ENCODE measurements at regions not wholly inside any gene's neighbourhood (a gene's known extent, or its start where the extent isn't known, plus 50 kb on each side); places are given as distances from the start of the nearest gene placed in this dataset.

- no peak for FAIRE-seq
Observed at GRCh38 chr15:60093273-60094067, 89.4 kb downstream of the FOXB1 start.

GRCh38 chr15:60095711-60096110, 91.6 kb downstream of the FOXB1 start:
- FAIRE-seq (no peak), DNase-seq (ENCODE audit: insufficient read length, low spot score) (no peak)

More at GRCh38 chr15:60093273-60094067, 89.4 kb downstream of the FOXB1 start:
- DNase-seq (ENCODE audit: insufficient read length, low spot score), result no peak

- DNase-seq (ENCODE audit: insufficient read length, low spot score) (no peak), FAIRE-seq (no peak)
Observed at GRCh38 chr15:60096157-60096556, 92.0 kb downstream of the FOXB1 start.

GRCh38 chr15:60101416-60101815, 97.3 kb downstream of the FOXB1 start:
- no peak for FAIRE-seq
- DNase-seq (ENCODE audit: insufficient read length, low spot score), result no peak

- no peak for FAIRE-seq
- DNase-seq (ENCODE audit: insufficient read length, low spot score), result no peak
Observed at GRCh38 chr15:60102748-60103147, 98.6 kb downstream of the FOXB1 start.

GRCh38 chr15:60110909-60111308, 106.8 kb downstream of the FOXB1 start:
- FAIRE-seq, result no peak
- DNase-seq (ENCODE audit: insufficient read length, low spot score), result no peak

GRCh38 chr15:60115579-60116380, 111.7 kb downstream of the FOXB1 start:
- no peak for FAIRE-seq

GRCh38 chr15:60116456-60117089, 112.5 kb downstream of the FOXB1 start:
- FAIRE-seq (no peak), DNase-seq (ENCODE audit: insufficient read length, low spot score) (no peak)

More at GRCh38 chr15:60115579-60116380, 111.7 kb downstream of the FOXB1 start:
- no peak for DNase-seq (ENCODE audit: insufficient read length, low spot score)

GRCh38 chr15:60118146-60118545, 114.0 kb downstream of the FOXB1 start:
- FAIRE-seq (no peak), DNase-seq (ENCODE audit: insufficient read length, low spot score) (no peak)

- DNase-seq (ENCODE audit: insufficient read length, low spot score), result no peak
- no peak for FAIRE-seq
Observed at GRCh38 chr15:60118626-60119025, 114.5 kb downstream of the FOXB1 start.

GRCh38 chr15:60119101-60119500, 115.0 kb downstream of the FOXB1 start:
- DNase-seq (ENCODE audit: insufficient read length, low spot score) (no peak), FAIRE-seq (no peak)

- no peak for DNase-seq (ENCODE audit: insufficient read length, low spot score)
- FAIRE-seq, result no peak
Observed at GRCh38 chr15:60120100-60120499, 116.0 kb downstream of the FOXB1 start.

- FAIRE-seq (peak; percentile 72), DNase-seq (ENCODE audit: insufficient read length, low spot score) (no peak)
Observed at GRCh38 chr15:60121845-60122244, 117.7 kb downstream of the FOXB1 start.

GRCh38 chr15:60122691-60123090, 118.6 kb downstream of the FOXB1 start:
- FAIRE-seq, result no peak

GRCh38 chr15:60124460-60125070, 120.5 kb downstream of the FOXB1 start:
- FAIRE-seq (no peak), DNase-seq (ENCODE audit: insufficient read length, low spot score) (no peak)

More at GRCh38 chr15:60122691-60123090, 118.6 kb downstream of the FOXB1 start:
- DNase-seq (ENCODE audit: insufficient read length, low spot score), result no peak

- no peak for FAIRE-seq
- DNase-seq (ENCODE audit: insufficient read length, low spot score), result no peak
Observed at GRCh38 chr15:60125334-60125733, 121.2 kb downstream of the FOXB1 start.

- DNase-seq (ENCODE audit: insufficient read length, low spot score) (no peak), FAIRE-seq (no peak)
Observed at GRCh38 chr15:60126200-60126599, 122.1 kb downstream of the FOXB1 start.

GRCh38 chr15:60126661-60127060, 122.5 kb downstream of the FOXB1 start:
- no peak for DNase-seq (ENCODE audit: insufficient read length, low spot score)
- no peak for FAIRE-seq

GRCh38 chr15:60128000-60128376, 123.9 kb downstream of the FOXB1 start:
- FAIRE-seq, result no peak

GRCh38 chr15:60128710-60129109, 124.6 kb downstream of the FOXB1 start:
- no peak for FAIRE-seq
- no peak for DNase-seq (ENCODE audit: insufficient read length, low spot score)

More at GRCh38 chr15:60128000-60128376, 123.9 kb downstream of the FOXB1 start:
- no peak for DNase-seq (ENCODE audit: insufficient read length, low spot score)

GRCh38 chr15:60130398-60130797, 126.3 kb downstream of the FOXB1 start:
- DNase-seq (ENCODE audit: insufficient read length, low spot score) (no peak), FAIRE-seq (no peak)
